Fibroblast of peridontal ligament (primary cell): ENCODE measurements at regions not wholly inside any gene's neighbourhood (a gene's known extent, or its start where the extent isn't known, plus 50 kb on each side); places are given as distances from the start of the nearest gene placed in this dataset.

Source experiments
- DNase-seq: peaks from one replicate; pipeline ENCODE4 v3.0.0-alpha.2; 2010; ENCODE audit errors: extremely low read depth

DNA sequence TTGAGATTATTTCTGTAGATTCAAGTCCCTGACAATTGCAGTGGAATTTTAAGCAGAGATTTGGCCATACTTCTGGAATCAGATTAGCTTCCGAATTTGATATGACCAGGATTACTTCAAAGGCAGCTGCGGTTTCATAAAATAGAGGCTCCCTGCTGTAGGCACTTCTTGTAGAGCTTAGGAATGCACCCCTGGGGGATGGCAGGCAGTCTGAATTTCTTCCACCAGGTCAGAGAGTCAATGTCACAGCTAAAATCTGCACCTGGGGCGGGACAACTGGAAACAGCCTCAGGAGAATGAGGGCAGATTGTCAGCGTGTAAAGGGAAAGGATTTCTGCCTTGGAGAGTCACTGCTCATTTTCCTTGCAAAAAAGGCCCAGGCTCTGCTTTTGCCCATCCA, 182.6 kb downstream of the ARRDC4 start:
- DNase-seq, result no peak

DNA sequence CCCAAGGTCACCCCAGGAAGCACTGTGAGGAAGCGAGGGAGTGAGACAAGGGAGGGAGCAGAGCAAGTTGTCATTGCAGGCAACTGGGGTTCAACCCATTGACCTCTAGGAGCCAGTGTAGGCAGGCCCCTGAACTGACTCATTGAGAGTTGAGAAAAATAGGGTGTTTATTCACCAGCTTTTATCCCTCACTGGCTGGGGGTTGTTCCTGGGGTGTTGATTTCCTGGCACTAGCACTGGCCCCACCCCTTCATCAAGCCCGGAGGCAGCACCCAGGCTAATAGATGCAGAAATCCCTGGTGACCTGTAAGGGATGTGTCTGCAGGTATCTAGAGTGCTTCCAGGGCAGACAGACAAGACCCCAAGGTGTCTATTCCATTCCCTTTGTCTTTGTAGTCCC, 183.9 kb downstream of the ARRDC4 start:
- DNase-seq, result no peak

DNA sequence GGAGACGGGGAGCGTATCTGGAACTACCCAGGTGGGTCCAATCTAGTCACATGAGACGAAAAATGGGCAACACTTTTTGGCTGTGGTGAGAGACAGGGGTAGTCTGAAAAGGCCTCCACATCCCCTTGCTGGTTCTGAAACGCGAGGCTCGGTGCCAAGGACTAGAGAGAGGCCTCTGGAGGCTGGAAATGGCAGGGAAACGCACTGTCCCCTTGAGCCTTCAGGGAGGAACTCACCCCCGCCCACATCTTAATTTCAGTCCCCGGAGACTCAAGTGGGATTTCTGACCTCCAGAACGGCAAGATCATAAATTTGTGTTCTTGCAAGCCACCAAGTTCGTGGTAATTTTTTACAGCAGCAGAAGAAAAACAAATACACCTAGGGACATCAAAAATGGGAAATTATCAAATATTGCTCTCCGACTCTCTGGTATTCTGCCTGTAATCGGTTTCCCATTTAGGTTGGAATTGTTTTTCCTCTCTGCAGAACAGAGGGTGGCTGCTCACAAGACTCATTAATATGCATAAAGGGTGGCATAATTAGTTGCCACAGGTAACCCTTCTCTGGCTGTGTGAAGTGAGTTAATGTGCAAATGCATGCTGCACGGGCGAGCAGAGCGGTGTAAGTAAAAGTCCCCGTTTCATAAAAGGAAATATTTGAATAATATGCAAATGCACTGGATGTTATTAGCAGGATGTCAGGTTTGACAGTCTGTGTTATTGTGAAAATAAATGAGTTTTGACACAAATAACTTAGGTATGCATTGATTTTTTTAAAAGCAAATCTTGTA, 185.7 kb downstream of the ARRDC4 start:
- no peak for DNase-seq

DNA sequence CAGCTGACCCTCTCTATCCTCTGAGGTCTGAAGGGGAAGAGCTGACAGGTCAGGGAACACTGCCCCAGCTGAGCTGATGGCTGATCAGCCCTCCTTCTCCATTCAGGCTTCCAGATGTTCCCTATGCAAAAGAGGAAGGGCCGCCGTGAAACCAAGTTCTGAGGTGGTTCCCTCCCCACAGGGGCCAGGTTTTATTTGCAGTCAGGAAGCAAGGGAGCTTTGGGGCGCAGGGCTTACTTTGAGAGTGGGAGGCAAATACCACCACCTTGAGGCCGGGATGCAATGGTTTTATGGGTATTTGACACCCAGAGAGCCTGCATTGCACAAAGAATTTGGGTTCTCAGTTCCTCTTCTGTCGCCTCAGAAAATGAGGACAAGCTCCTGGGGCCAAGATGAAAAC, 186.9 kb downstream of the ARRDC4 start:
- no peak for DNase-seq

DNA sequence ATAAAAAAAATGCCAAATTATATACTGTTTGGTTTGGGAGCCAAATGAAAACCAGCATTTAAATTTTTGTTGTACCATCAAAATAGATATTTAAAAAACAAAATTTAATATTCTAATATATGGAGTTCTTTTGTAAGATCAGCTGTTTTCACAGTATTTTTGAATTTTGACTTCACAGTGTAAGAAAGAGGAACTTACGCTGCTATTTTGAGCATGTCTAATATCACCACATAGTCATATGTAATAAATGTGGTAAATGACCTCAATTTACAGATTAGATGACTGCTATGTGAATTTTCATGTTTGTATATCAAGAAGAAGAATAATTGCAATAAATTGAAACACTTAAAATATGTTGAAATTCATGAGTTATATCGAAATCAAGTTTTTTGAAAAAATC, 189.6 kb downstream of the ARRDC4 start:
- DNase-seq, result no peak

DNA sequence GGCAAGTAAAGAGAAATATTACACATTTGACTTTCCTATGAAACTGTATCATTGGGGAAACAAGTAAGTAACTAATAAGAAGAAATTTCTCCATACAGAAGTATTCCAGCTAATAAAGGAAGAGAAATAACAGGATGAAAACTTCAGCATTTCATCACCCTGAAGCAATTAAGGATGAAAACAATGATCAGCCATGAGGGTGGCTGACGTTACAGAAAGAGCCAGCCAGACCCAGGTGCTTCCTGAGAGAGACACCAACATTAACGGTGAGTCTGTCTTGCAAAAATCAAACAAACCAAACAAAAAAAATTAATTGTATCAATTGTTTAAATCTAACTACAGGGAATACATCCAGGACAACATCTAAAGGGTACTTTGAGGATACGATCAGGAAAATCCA, 190.0 kb downstream of the ARRDC4 start:
- DNase-seq, result no peak

DNA sequence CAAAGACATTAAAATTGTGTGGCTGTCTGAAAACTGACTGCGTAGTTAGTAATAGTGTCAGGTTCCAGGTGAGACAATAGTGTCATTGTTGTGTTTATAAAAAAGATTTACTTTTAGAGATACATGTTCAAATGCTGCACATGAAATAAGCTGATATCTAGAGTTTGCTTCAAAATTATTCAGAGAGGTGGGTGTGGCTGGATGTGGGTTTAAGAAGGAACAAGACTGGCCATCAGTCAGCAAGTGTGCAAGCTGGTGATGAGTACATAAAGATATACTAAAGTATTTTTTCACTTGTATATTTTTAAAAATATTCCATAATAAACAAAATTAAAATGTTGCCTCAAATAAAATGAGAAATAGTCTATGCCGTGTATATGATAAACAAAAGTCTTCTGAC, 190.6 kb downstream of the ARRDC4 start:
- DNase-seq, result no peak

DNA sequence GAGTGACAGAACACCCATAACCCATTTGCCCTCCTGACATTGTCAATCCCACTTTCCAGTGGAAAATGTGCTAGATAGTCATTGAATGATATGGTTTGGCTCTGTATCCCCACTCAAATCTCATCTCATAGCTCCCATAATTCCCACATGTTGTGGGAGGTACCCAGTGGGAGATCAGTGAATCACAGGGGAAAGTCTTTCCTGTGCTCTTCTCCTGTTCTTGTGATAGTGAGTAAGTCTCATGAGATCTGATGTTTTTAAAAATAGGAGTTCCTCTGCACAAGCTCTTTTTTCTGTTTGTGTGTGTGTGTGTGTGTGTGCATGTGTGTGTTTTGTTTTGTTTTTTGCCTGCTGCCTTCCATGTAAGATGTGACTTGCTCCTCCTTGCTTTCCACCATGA, 191.7 kb downstream of the ARRDC4 start:
- no peak for DNase-seq

DNA sequence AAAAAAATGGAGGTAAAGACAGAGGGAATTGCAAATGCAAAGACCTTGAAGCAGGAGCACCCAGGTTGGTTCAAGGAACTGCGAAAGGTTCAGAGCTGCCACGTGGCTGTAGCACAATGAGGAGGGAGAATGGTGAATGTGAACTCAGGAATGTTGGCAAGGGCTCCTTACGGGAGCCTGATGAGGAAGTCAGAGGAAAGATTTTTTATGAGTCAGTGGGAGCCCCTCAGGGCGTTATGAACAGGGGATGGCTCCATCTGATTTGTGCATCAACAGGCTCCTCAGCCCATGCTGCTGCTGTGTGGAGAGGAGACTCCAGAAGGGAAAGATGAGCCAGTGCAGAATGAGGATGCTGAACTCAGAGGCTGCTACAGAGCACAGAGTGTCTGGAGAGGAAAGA, 194.4 kb downstream of the ARRDC4 start:
- no peak for DNase-seq

DNA sequence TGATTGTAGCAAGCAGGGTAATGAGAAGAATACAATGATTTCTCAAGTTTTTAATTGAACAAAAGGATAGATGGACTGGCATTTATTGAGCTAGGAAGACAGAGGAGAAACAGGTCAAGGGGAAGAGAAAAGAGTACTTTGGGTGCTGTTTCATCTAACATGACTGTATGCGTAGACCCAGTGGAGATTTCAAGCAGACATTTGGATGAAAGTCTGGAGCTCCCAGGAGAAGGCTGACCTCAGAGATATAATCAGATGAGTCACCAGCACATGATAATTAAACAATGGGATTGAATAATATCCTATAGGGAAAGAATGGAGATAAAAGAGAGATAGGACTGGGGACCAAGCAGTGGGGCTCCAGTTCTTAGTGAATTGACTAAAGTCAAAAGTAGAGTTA, 194.9 kb downstream of the ARRDC4 start:
- DNase-seq, result no peak

DNA sequence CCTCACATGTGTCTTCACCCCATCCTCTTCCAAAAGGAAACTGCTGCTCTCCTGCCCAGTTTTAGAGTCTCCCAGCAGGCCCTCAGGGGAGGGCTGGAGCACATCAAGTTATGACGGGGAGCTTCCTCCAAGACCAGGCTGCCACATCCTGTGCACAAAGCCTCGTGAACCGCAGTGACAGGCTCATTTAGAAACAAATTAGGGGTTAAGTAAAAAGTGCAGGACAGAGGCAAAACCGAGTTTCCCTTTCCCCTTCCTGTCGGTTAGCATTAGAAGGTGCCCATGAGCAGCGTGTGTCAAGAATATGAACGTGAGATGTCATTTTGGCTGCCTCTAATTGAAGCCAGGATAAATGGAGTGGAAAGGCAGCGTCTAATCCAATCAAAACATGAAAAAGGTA, 199.7 kb downstream of the ARRDC4 start:
- no peak for DNase-seq

DNA sequence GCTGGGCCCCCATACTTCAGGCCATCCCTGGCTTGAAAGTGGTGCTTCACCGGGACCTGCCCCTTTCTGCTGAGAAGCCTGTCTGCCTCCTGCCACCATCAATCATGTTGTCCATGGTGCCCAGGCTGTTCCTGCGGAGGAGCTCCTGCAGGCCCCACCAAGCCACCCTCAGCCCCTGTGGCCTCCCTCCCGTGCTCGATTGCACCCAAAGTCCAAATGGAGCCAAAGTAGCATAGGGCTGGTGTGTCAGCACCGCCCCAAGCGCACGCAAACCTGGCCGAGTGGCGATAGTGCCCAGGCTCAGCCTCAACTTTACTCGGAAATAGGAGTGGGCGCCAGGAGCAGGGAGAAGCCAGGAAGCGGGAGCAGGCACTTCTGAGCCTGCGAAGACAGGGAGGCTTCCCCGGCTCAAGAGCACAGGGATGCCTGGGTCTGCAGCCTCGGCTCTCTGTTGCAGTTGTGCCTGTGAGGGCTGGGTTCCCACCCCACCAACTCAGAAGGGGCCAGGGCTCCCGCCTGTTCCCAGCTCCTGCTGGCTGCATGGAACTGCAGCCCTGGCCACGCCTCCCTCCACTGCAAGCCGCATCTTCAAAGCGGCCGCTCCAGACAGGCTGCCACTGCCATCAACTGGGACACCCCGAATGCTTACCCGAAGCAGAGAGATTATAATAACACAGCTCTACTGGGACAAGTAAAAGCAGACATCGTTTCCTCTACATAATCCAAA, 203.0 kb downstream of the ARRDC4 start:
- DNase-seq, result no peak

DNA sequence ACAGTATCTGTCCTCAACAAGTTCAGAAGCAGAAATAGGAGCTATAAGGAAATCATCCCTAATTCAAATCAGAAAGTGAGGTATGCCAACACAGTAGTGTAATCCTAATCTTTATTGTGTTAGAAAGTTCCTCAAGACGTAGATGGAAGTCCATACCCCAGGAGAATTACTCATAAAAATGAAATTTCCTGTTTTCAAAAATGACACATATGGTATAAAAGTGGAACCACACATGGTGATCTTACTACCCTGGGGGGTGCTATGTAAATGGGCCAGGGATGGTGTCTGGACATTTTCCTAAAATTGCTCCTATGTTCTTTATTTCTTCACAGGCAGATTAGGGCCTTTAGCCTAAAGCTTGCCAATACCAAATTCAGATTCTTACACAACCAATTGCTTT, 204.1 kb downstream of the ARRDC4 start:
- DNase-seq, result no peak

DNA sequence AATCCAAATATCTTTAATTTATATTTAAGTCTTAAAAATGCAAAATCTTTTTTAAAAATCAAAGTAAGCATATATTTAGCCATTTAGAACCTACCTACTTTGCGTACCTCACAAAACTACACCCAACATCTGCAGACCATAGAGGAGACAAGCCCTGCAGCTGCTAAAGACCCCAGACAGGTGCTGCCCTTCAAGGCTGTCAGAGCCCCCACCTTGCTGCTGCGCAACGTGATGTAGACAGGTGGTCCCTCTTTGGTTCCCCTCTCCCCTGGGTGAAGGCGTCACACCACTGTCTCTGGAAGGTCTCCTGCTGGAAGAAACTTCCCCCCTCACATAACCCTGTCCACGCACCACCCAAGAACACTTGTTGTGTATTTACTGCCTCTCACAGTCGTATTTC, 204.5 kb downstream of the ARRDC4 start:
- no peak for DNase-seq

DNA sequence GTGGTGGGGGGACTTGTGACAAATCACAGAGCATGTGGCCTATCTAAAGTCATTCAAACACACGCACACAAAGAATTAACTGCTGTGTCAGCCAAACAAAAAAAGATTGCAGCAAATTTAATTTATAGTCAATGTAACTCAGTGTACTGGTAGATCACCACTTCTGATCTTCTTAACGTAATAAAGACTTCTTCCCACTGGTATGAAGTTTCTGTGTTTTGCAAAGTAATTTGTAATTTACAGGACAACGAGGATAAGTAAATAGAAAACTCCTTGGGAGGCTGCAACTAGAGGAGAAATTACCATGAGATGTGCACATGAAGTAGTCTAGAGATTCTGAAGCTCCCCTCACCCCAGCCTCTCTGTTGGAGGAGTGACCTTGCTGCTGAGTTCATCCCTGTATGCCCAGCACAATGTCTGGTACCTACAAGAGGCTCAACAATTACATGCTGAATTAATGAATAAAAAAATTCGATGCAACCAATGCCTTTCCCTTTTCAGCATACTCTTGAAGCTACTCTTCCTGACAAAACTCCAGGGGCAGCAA, 207.3 kb downstream of the ARRDC4 start:
- DNase-seq, result no peak

DNA sequence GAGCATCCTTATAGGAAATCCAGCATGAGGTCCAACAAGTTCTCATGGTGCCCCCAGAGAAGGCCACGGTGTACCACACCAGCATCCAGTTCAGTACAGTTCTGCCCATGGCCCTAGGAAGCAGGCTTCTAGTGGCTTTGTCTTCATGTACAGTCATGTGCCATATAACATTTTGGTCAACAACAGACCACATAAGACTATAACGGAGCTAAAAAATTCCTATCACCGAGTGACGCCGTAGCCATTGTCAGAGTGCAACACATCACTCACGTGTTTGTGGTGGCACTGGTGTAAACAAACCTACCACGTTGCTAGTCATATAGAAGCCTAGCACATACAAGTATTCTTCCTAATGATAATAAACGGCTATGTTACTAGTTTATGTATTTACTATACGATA, 209.0 kb downstream of the ARRDC4 start:
- DNase-seq, result no peak

DNA sequence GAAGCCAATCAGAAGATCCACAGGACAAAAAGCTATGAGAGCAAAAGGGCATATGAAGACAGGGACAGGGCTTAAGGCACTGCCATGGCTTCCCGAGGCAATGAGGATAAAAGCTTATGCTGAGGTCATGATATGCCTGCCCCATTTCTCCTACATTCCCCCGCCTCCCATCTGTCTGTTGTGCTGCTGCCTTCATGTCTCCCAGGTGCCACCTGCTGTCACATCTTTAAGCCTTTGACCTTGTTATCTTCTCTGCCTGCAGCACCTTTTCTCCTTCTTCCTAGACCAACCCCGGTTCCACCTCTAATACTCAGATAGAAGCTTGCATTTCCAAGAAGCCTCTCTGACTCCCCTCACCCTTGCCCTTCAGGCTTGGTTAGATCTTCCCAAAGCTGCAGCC, 213.8 kb downstream of the ARRDC4 start:
- no peak for DNase-seq

DNA sequence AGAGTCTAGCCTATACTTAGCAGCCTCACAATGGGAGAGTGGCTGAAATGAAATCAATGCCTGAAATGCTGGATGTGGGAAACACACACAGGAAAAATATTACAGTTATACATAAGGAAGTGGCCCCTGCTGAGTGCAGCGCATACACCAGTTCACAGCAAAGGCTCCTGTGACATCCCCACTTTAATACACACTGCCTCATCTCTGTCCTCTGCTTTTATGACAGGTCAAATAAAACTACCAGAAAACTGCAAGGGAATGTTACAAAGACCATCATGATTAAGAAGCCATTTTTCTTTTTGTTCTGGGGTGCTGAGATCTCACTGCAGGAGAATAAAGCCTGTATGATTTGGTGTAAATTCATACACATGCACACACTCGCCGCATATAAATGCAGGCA, 214.3 kb downstream of the ARRDC4 start:
- DNase-seq, result no peak

DNA sequence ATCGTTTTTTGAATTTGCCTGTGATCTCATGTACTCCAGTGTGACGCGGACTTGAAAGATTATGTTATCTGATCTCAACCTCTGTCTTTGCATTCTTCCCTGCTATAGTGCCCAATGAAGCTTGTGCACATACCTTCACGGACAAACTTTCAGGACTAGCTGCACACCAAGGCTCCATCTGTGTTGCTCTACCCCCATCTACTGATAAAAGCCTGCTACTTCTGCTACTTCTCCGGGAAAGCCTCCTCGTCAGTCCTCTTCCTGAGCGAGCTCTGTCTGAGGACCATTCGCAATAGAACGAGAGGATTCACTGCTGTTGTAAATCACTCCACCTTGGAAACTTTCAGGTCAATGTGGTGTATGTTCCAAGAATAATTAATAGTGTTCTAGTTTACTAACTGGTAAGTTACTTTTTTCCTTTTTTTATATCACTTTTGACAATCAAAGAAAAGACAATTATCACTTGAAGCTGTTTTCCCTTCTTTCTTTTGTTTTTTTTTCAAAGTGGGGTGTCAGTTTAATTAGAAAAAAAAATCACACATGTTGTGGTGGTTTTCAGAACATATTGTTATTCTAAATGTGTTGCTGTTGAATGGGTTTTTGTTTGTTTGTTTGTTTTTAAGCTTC, 217.6 kb downstream of the ARRDC4 start:
- DNase-seq, result peak; percentile 20

DNA sequence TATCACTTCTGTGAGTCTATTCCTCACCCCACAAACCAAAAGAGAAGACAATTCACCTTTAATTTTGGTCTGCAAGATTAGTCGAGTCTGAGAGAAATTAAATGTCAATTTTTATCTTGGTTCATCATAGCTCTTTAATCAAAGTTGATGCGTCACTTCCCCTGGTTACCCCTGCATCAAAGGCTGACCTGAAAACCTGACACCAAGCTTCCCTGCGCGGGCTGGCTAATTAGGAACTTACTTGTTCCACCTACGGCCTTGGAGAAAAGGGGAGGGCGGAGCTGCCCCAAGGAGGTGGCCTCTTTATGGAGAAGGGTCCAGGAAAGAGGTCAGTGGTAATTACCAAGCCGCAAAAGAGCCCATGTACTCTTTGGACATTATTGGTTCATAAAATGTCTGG, 218.4 kb downstream of the ARRDC4 start:
- no peak for DNase-seq

DNA sequence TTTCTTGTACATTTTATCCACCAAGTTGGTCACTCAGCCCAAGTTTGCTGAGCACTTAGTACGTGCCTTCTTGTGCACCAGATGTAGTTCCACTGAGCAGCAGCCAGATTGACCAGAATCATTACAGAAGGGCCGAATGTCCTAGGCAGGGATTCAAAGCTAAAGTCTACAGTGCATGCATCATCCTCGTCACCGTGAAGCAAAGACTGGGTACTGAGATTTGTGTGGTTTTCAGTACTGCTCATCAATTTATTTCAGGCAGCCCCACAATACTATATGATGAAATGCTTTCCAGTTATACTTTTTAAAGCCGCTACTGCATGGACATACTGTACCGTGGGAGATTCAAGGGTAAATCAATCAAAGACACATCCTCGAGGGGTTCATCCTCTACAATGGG, 227.0 kb downstream of the ARRDC4 start:
- DNase-seq, result no peak

DNA sequence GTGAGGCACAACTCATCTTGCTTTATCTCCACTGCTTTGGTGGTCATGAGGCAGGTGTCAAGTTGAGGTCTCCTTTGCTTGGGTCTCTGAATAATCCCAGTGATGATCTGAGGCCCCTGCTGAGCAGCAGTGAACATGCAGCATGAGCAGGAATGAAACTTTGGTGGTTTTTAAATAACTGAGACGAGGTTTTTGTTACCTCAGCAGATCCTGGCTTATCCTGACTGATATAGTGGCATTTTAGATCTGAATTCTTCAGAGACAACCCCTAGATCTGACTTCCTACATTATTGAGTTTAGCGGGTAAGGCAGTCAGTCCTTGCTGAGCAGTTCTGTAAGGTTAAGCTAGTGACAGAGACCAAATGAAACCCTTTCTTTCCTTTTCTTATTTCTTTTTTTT, 230.4 kb downstream of the ARRDC4 start:
- DNase-seq, result no peak

DNA sequence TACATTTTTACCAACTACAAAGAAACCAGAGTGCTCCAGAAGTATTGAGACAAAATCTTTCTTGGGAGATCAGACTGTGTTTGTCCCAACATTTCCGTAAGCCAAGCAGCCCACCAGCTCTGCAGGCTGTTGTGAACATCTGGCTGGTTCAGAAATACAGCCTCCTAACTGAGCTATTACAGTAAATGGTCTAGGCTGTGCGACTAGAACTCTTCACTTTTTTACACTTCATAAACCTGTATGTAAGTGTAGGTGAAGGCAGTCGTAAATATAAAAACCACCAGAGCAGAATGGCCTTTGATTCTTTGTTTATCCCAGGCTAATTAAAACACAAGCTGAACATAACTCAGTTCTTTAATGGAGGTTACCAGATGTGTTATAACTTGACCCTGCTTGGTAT, 235.3 kb downstream of the ARRDC4 start:
- DNase-seq, result no peak
